ENCODE measurements at regions not wholly inside any gene's neighbourhood (a gene's known extent, or its start where the extent isn't known, plus 50 kb on each side); places are given as distances from the start of the nearest gene placed in this dataset.
"Not testable (repeated sequence)": the region's sequence is repeated elsewhere in the genome, so short reads cannot be mapped to it uniquely, and the experiment has no call there.

DNA sequence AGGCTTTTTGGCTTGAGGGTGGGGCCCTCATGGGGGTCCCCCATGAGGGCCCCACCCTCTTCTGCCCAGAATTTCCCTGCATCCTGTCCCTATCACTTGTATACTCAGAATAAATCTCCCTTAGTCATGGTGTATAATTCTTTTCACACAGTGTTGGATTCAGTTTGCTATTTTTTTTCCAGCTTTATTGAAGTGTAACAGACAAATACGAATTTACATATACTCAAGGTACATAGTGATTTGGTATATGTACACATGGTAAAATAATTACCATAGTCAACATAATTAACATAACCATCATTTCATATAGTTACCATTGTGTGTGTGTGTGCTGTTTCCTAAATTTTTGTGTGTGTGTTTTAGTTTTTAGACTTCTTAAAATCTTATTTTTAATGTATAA lies 289.4 kb downstream of the CNTNAP3B start:
- not testable (repeated sequence) for H3K36me3 ChIP-seq (ENCODE audit: control insufficient read depth, insufficient read depth, low read length); H3K4me3 ChIP-seq (ENCODE audit: extremely low read depth, insufficient read depth, low read length, poor library complexity, severe bottlenecking); H3K27ac ChIP-seq (ENCODE audit: low read depth, low read length, severe bottlenecking); H3K9me3 ChIP-seq (ENCODE audit: control insufficient read depth, low read length); H3K4me1 ChIP-seq (ENCODE audit: control insufficient read depth, insufficient read depth, low read length, poor library complexity, severe bottlenecking)
- WGBS, 2 experiments (ENCODE audit: insufficient coverage in 2 of 2), result no CpG with 5 or more reads among the region's 1 CpG

DNA sequence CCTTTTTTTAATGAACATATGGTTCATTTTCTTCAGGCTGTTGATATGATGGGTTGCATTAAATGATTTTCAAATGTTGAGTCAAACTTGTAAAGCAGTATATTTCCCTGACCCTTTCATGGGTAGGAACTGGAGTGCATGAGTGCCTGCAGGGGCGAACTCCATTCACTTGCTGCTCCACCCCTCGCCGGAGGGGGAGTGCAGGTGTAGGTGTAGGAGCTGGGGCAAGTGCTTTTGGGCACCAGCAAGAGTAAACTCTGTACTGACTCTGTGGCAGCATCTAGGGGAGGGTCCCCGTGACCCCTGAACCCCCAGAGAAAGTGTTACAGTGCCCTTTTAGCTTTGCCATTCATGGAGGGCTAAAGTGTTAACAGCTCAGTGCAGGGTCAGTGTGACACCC lies 290.3 kb downstream of the CNTNAP3B start:
- H3K36me3 ChIP-seq (ENCODE audit: control insufficient read depth, insufficient read depth, low read length); H3K4me1 ChIP-seq (ENCODE audit: control insufficient read depth, insufficient read depth, low read length, poor library complexity, severe bottlenecking); H3K9me3 ChIP-seq (ENCODE audit: control insufficient read depth, low read length); H3K4me3 ChIP-seq (ENCODE audit: extremely low read depth, insufficient read depth, low read length, poor library complexity, severe bottlenecking); H3K27ac ChIP-seq (ENCODE audit: low read depth, low read length, severe bottlenecking): not testable (repeated sequence)
- no CpG with 5 or more reads among the region's 4 CpGs for WGBS, 2 experiments (ENCODE audit: insufficient coverage in 2 of 2)

DNA sequence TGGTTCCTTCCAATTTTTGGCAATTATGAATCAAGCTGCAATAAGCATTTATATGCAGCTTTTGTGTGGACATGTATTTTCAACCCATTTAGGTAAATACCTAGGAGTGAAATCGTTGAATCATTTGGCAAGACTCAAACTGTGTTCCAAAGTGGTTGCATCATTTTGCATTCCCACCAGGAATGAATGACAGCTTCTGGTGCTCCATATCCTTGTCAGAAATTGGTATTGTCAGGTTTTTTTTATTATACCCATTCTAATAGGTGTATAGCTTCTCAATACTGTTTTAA lies 290.7 kb downstream of the CNTNAP3B start:
- H3K27ac ChIP-seq (ENCODE audit: low read depth, low read length, severe bottlenecking); H3K9me3 ChIP-seq (ENCODE audit: control insufficient read depth, low read length); H3K36me3 ChIP-seq (ENCODE audit: control insufficient read depth, insufficient read depth, low read length); H3K4me1 ChIP-seq (ENCODE audit: control insufficient read depth, insufficient read depth, low read length, poor library complexity, severe bottlenecking); H3K4me3 ChIP-seq (ENCODE audit: extremely low read depth, insufficient read depth, low read length, poor library complexity, severe bottlenecking): not testable (repeated sequence)
- no CpG with 5 or more reads among the region's 1 CpG for WGBS, 2 experiments (ENCODE audit: insufficient coverage in 2 of 2)

DNA sequence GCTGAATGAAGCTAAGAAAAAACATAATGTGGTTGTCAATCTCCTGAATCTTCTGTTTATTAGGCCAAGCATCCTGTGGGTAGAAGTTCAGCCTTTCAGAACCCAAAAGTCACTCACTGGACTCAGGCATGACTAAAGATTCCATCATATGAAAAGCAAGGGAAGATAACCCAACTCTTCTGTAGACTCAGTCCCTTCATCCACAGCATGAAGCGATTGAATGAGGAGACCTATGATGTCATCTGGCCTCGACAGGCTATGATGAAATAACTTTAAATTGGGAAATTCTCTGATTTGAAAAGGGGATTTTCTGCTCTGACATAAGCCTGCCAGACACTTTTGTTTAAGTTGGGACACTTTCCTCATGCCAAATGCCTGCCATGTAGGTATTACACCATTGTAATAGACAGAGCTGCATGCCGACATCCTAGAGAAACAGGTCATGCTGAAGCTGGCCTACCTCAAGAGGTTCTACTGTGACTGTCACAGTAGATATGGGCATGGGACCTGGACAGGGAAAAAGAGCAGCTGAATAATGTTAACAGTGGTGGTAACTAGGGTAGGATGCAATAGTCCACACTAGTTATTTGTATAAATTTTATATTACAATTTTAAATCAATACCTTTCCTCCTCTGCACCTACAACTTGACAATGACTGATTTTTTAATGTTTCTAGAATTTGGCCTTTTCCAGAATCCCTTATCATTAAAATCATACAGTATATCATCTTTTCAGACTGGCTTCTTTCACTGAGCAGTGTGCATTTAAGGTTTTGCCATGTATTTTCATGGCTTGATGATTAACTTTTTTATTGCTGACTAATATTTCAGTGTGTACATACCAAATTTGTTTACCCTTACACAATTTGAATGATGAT lies 291.3 kb downstream of the CNTNAP3B start:
- not testable (repeated sequence) for H3K4me3 ChIP-seq (ENCODE audit: extremely low read depth, insufficient read depth, low read length, poor library complexity, severe bottlenecking); H3K9me3 ChIP-seq (ENCODE audit: control insufficient read depth, low read length); H3K27ac ChIP-seq (ENCODE audit: low read depth, low read length, severe bottlenecking); H3K36me3 ChIP-seq (ENCODE audit: control insufficient read depth, insufficient read depth, low read length); H3K4me1 ChIP-seq (ENCODE audit: control insufficient read depth, insufficient read depth, low read length, poor library complexity, severe bottlenecking)
- no CpG with 5 or more reads among the region's 3 CpGs for WGBS, 2 experiments (ENCODE audit: insufficient coverage in 2 of 2)

DNA sequence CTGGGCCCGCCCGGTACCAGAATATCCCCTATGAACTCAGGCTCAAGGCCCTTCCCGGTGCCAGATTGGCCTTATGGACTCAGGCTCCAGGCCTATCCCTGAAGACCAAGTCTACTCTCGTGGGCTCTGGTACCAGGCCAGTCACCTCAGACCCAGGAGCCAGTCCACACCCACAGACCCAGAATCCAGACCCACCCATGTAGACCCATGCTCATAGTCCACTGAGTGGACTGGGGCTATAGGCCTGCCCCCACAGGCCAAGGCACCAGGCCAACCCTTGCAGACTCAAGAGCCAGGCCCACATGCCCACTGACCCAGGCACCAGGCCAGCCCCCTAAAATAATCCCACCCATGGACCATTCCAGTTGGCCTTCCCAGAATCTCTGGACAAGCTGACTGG lies 296.1 kb downstream of the CNTNAP3B start:
- H3K9me3 ChIP-seq (ENCODE audit: control insufficient read depth, low read length); H3K4me3 ChIP-seq (ENCODE audit: extremely low read depth, insufficient read depth, low read length, poor library complexity, severe bottlenecking); H3K4me1 ChIP-seq (ENCODE audit: control insufficient read depth, insufficient read depth, low read length, poor library complexity, severe bottlenecking); H3K36me3 ChIP-seq (ENCODE audit: control insufficient read depth, insufficient read depth, low read length); H3K27ac ChIP-seq (ENCODE audit: low read depth, low read length, severe bottlenecking): not testable (repeated sequence)
- WGBS, 2 experiments (ENCODE audit: insufficient coverage in 2 of 2), result no CpG with 5 or more reads among the region's 4 CpGs

DNA sequence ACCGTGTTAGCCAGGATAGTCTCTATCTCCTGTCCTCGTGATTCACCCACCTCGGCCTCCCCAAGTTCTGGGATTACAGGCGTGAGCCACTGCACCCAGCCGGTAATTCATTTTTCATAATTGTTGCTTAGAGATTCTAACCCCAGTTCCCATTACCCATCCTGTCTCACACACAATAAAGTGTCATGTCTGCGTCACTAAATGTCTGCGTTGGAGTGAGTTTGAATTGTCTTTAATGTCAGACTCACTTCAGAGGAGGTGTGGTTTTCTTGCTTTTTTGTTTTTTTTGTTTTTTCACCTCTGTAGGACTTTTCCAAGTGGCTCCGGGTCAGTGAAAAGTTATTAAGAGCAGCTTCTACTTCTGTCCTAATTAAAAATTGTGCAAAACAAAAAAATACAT lies 304.5 kb downstream of the CNTNAP3B start:
- H3K4me1 ChIP-seq (ENCODE audit: control insufficient read depth, insufficient read depth, low read length, poor library complexity, severe bottlenecking); H3K4me3 ChIP-seq (ENCODE audit: extremely low read depth, insufficient read depth, low read length, poor library complexity, severe bottlenecking); H3K36me3 ChIP-seq (ENCODE audit: control insufficient read depth, insufficient read depth, low read length); H3K9me3 ChIP-seq (ENCODE audit: control insufficient read depth, low read length); H3K27ac ChIP-seq (ENCODE audit: low read depth, low read length, severe bottlenecking): not testable (repeated sequence)
- WGBS, 2 experiments (ENCODE audit: insufficient coverage in 2 of 2), result no CpG with 5 or more reads among the region's 8 CpGs

DNA sequence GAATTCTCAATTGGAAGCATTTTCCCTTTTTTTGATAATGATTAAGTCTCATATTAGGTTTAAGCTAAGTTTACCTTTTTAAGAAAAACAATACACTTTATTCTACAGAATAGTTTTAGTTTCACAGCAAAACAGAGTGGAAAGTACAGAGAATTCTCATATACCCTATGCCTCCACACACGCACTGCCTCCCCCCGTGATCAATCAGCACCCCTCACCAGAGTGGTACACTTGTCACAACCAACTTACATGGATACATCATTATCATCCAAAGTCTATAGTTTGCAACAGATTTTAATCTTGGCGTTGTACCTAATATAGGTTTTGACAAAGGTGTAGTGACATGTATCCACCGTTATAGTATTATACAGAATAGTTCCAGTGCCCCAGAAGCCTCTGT lies 326.5 kb downstream of the CNTNAP3B start:
- not testable (repeated sequence) for H3K9me3 ChIP-seq (ENCODE audit: control insufficient read depth, low read length); H3K4me3 ChIP-seq (ENCODE audit: extremely low read depth, insufficient read depth, low read length, poor library complexity, severe bottlenecking); H3K4me1 ChIP-seq (ENCODE audit: control insufficient read depth, insufficient read depth, low read length, poor library complexity, severe bottlenecking); H3K36me3 ChIP-seq (ENCODE audit: control insufficient read depth, insufficient read depth, low read length); H3K27ac ChIP-seq (ENCODE audit: low read depth, low read length, severe bottlenecking)
- 70 to 85% methylated on average over 2 of the region's 4 CpGs for WGBS, 2 experiments (ENCODE audit: insufficient coverage in 2 of 2)

DNA sequence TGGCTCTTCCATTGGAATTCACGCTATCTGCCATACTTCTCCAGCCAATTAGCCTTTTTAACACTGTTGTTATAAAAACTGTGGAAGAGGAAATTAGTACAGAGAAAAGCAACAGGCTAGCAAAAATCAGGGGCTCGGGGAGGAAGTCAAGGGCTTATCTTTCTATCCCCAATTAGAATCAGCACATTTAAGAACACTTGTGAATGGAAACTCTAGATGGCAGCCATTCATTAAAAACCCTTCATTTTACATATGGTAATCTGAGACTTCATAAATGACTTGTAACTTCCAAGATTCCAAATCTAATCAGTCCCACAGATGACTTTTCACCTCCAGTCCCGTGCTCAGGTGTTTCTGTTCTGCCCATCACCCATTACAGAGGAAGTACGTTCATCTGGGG lies 330.5 kb downstream of the CNTNAP3B start:
- not testable (repeated sequence) for H3K36me3 ChIP-seq (ENCODE audit: control insufficient read depth, insufficient read depth, low read length); H3K27ac ChIP-seq (ENCODE audit: low read depth, low read length, severe bottlenecking); H3K9me3 ChIP-seq (ENCODE audit: control insufficient read depth, low read length); H3K4me3 ChIP-seq (ENCODE audit: extremely low read depth, insufficient read depth, low read length, poor library complexity, severe bottlenecking); H3K4me1 ChIP-seq (ENCODE audit: control insufficient read depth, insufficient read depth, low read length, poor library complexity, severe bottlenecking)
- 100% methylated on average over 1 of the region's 4 CpGs; no CpG with 5 or more reads in 1 of the 2 experiments for WGBS, 2 experiments (ENCODE audit: insufficient coverage in 2 of 2)

DNA sequence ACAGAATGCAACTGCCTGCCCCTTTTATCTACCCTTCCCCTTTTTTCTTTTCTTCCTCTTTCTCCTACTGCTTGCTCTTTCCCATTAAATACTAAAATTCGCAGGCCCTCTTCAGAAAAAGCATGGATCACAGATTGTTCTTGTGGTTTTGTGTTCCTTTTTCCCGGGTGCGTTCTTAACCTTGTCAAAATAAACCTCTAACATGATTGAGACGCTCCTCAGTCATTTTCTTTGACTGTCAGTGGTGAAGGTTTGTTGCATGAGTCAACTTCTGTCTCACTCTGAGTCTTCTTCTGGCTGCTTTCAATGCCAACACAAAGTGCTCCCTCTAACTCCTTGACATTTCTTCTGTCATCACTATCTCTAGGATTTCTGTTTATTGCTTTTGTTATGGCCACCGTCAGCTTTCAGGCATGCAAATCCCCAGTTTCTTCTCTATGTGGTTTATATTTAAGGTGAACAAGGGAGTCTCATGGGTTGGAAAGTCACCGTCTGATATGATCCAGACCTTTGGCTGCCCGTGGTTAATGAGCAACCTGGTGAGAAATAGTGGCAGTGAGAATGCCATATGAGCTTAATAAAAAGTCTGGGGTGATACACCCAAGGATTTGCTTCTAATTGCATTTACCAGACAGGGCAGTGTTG lies 338.4 kb downstream of the CNTNAP3B start:
- peak overlapping the region; percentile 30 for H3K27ac ChIP-seq (ENCODE audit: low read depth, low read length, severe bottlenecking)
- no CpG with 5 or more reads among the region's 7 CpGs for WGBS, 2 experiments (ENCODE audit: insufficient coverage in 2 of 2)
- not testable (repeated sequence) for H3K4me3 ChIP-seq (ENCODE audit: extremely low read depth, insufficient read depth, low read length, poor library complexity, severe bottlenecking); H3K36me3 ChIP-seq (ENCODE audit: control insufficient read depth, insufficient read depth, low read length); H3K9me3 ChIP-seq (ENCODE audit: control insufficient read depth, low read length); H3K4me1 ChIP-seq (ENCODE audit: control insufficient read depth, insufficient read depth, low read length, poor library complexity, severe bottlenecking)

DNA sequence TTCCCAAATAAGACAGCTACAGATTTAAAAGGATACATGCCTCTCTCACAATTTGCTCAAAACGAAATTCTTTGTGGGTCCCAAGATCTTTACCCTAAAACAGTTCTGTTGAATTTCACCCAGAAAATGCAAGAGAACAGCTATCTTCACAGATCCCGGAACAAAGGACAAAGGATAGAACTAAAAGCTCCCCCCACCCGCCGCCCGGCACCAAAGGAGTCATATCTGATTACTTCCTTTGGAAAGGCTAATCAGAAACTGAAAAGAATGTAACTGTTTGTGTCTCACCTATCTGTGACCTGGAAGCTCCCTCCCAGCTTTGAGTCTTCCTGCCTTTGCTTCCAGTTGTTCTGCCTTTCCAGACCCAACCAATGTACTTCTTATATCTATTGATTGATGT lies 339.2 kb downstream of the CNTNAP3B start:
- not testable (repeated sequence) for H3K36me3 ChIP-seq (ENCODE audit: control insufficient read depth, insufficient read depth, low read length); H3K4me3 ChIP-seq (ENCODE audit: extremely low read depth, insufficient read depth, low read length, poor library complexity, severe bottlenecking); H3K27ac ChIP-seq (ENCODE audit: low read depth, low read length, severe bottlenecking); H3K9me3 ChIP-seq (ENCODE audit: control insufficient read depth, low read length); H3K4me1 ChIP-seq (ENCODE audit: control insufficient read depth, insufficient read depth, low read length, poor library complexity, severe bottlenecking)
- WGBS, 2 experiments (ENCODE audit: insufficient coverage in 2 of 2), result 25% methylated on average over 1 of the region's 5 CpGs; no CpG with 5 or more reads in 1 of the 2 experiments

DNA sequence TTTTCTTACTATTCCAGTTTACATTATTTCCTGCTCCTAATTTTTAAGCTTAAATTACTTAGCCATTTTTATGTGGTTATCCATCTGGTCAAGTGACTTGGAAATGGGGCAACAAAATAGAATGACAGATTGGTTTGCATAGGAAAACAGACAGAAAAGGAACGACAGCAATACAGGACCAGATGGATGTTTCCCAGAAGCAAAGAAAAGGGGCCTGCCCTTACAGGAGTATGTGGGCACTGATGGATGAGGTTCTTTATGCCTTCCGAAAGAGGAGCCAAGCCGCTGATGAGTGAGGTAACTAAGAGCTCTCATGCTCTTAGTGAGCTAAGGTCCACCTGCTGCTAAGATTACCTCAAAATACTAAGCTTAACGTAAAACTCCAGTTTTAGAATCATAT lies 339.8 kb downstream of the CNTNAP3B start:
- not testable (repeated sequence) for H3K27ac ChIP-seq (ENCODE audit: low read depth, low read length, severe bottlenecking); H3K9me3 ChIP-seq (ENCODE audit: control insufficient read depth, low read length); H3K4me1 ChIP-seq (ENCODE audit: control insufficient read depth, insufficient read depth, low read length, poor library complexity, severe bottlenecking); H3K4me3 ChIP-seq (ENCODE audit: extremely low read depth, insufficient read depth, low read length, poor library complexity, severe bottlenecking); H3K36me3 ChIP-seq (ENCODE audit: control insufficient read depth, insufficient read depth, low read length)
- no CpG with 5 or more reads among the region's 4 CpGs for WGBS, 2 experiments (ENCODE audit: insufficient coverage in 2 of 2)

Data from mesodermal cell (in vitro differentiated cells).